Uterus (tissue), 2 donors: ENCODE measurements at regions not wholly inside any gene's neighbourhood (a gene's known extent, or its start where the extent isn't known, plus 50 kb on each side); places are given as distances from the start of the nearest gene placed in this dataset.

Experiments
- CTCF ChIP-seq, 4 experiments: fragments of 200-600 bp in 2 of 4; fragments of 450-650 bp in 2 of 4; sonication (generic) in 2 of 4; IDR thresholded peaks; one replicate each; pipeline ENCODE4 v1.5.1; 2016 to 2019; ENCODE audit warnings: antibody characterized with exemption in 4 of 4, mild to moderate bottlenecking in 2 of 4, moderate library complexity in 1 of 4
- POLR2A ChIP-seq, 2 donors: fragments of 450-650 bp; IDR thresholded peaks; one replicate each; pipeline ENCODE4 v1.6.1; 2016; ENCODE audit warnings: antibody characterized with exemption in 2 of 2, mild to moderate bottlenecking in 1 of 2, moderate library complexity in 1 of 2

DNA sequence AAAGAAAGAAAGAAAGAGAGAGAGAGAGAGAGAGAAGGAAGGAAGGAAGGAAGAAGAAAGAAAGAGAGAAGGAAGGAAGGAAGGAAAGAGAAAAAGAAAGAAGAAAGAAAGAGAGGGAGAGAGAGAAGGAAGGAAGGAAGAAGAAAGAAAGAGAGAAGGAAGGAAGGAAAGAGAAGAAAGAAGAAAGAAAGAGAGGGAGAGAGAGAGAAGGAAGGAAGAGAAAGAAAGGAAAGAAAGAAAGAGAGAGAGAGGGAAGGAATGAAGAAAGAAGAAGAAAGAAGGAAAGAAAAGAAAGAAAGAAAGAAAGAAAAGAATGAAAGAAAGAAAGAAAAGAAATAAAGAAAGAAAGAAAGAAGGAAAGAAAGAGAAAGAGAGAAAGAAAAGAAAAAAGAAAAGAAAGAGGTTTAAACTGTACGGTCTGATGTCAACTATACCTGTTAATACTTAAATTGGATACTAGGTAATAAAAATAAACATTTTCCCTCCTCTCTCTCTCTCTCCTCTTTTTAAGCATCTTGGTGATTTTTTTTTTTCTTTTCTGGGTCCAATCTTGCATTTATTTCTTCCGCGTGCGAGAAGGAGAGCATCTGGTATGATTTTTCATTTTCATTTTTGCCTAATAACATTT lies 93.8 kb downstream of the CRLF2 start:
- TF ChIP-seq CTCF (IDR thresholded peaks at IDR 0.05) (no peak), POLR2A (IDR thresholded peaks at IDR 0.05) (no peak)
